ENCODE measurements at regions not wholly inside any gene's neighbourhood (a gene's known extent, or its start where the extent isn't known, plus 50 kb on each side); places are given as distances from the start of the nearest gene placed in this dataset.

GRCh38 chr9:69967344-69967743 is 76.3 kb upstream of the MAMDC2 start:
- H3K27ac ChIP-seq = no peak overlapping the region
- DNase-seq = no peak
- no peaks in the 10 kb centered on the region for H3K36me3 ChIP-seq
- H3K27me3 ChIP-seq = no peaks in the 10 kb centered on the region
- H3K4me3 ChIP-seq = no peak overlapping the region
- no peaks in the 10 kb centered on the region for H3K4me1 ChIP-seq
- H3K9me3 ChIP-seq = no peaks in the 10 kb centered on the region
- intact Hi-C loops (cut with DNase I; ENCODE audit: low total_unique reads) = no loop called here
- TF ChIP-seq POLR2A (IDR thresholded peaks at IDR 0.05) (no peak), CTCF (IDR thresholded peaks at IDR 0.05) (no peak)

- TF ChIP-seq CTCF (IDR thresholded peaks at IDR 0.05) (no peak), POLR2A (IDR thresholded peaks at IDR 0.05) (no peak)
- intact Hi-C loops (cut with DNase I; ENCODE audit: low total_unique reads) = loop anchor here (5.0 to 10.0 kb wide), 2 partner anchors 142 to 635 kb away; no protein-coding TSS in a partner anchor
- Histone ChIP-seq H3K27me3 (no peaks in the 10 kb centered on the region), H3K27ac (no peak overlapping the region), H3K4me3 (no peak overlapping the region), H3K9me3 (no peaks in the 10 kb centered on the region), H3K36me3 (no peaks in the 10 kb centered on the region), H3K4me1 (no peaks in the 10 kb centered on the region)
- DNase-seq = no peak
Observed at GRCh38 chr9:69970001-69970533, 73.6 kb upstream of the MAMDC2 start.

GRCh38 chr9:69971643-69972449 is 71.8 kb upstream of the MAMDC2 start:
- intact Hi-C loops (cut with DNase I; ENCODE audit: low total_unique reads) = loop anchor here (5.0 to 10.0 kb wide), 2 partner anchors 140 to 633 kb away; no protein-coding TSS in a partner anchor
- no peaks in the 10 kb centered on the region for H3K4me1 ChIP-seq
- peak overlapping the region; percentile 42 to 43 for H3K27ac ChIP-seq
- DNase-seq = peak; percentile 83 to 85
- no peaks in the 10 kb centered on the region for H3K36me3 ChIP-seq
- no peaks in the 10 kb centered on the region for H3K27me3 ChIP-seq
- H3K4me3 ChIP-seq = no peak overlapping the region
- H3K9me3 ChIP-seq = no peaks in the 10 kb centered on the region
- TF ChIP-seq CTCF (IDR thresholded peaks at IDR 0.05) (peak; percentile 81 to 90 (median 89)), POLR2A (IDR thresholded peaks at IDR 0.05) (no peak)

GRCh38 chr9:69975681-69976080 is 68.0 kb upstream of the MAMDC2 start:
- H3K4me1 ChIP-seq = no peaks in the 10 kb centered on the region
- H3K9me3 ChIP-seq = no peaks in the 10 kb centered on the region
- H3K27me3 ChIP-seq = no peaks in the 10 kb centered on the region
- H3K4me3 ChIP-seq = no peak overlapping the region
- H3K27ac ChIP-seq = peak overlapping the region in 1 of 2 donors; percentile 46
- intact Hi-C loops (cut with DNase I; ENCODE audit: low total_unique reads) = loop anchor here (10.0 kb wide), 1 partner anchor 629 kb away; no protein-coding TSS in a partner anchor
- TF ChIP-seq POLR2A (IDR thresholded peaks at IDR 0.05) = no peak
- TF ChIP-seq CTCF (IDR thresholded peaks at IDR 0.05) = no peak
- no peaks in the 10 kb centered on the region for H3K36me3 ChIP-seq
- DNase-seq = no peak

GRCh38 chr9:69976152-69976551 is 67.5 kb upstream of the MAMDC2 start:
- Histone ChIP-seq H3K4me1 (no peaks in the 10 kb centered on the region), H3K9me3 (no peaks in the 10 kb centered on the region), H3K27ac (peak overlapping the region in 1 of 2 donors; percentile 46), H3K36me3 (no peaks in the 10 kb centered on the region), H3K4me3 (no peak overlapping the region), H3K27me3 (no peaks in the 10 kb centered on the region)
- TF ChIP-seq CTCF (IDR thresholded peaks at IDR 0.05) (no peak), POLR2A (IDR thresholded peaks at IDR 0.05) (no peak)
- intact Hi-C loops (cut with DNase I; ENCODE audit: low total_unique reads) = loop anchor here (10.0 kb wide), 1 partner anchor 629 kb away; no protein-coding TSS in a partner anchor
- DNase-seq = no peak
